OCI-LY7 (cell line): ENCODE measurements at regions not wholly inside any gene's neighbourhood (a gene's known extent, or its start where the extent isn't known, plus 50 kb on each side); places are given as distances from the start of the nearest gene placed in this dataset.

ENCODE experiments used
- CTCF ChIP-seq: fragments of 200-600 bp; sonication (generic); conservative IDR thresholded peaks from 2 replicates; pipeline ENCODE4 v1.5.1; 2014; ENCODE audit warnings: mild to moderate bottlenecking, antibody characterized with exemption, low read length, moderate library complexity, mixed read lengths
- EZH2phosphoT487 ChIP-seq: fragments of 200-600 bp; sonication (generic); IDR thresholded peaks from 2 replicates; pipeline ENCODE4 v1.6.1; 2018; ENCODE audit warnings: low read depth, borderline replicate concordance, mild to moderate bottlenecking, mixed run types, antibody characterized with exemption, low read length, moderate library complexity, mixed read lengths

DNA sequence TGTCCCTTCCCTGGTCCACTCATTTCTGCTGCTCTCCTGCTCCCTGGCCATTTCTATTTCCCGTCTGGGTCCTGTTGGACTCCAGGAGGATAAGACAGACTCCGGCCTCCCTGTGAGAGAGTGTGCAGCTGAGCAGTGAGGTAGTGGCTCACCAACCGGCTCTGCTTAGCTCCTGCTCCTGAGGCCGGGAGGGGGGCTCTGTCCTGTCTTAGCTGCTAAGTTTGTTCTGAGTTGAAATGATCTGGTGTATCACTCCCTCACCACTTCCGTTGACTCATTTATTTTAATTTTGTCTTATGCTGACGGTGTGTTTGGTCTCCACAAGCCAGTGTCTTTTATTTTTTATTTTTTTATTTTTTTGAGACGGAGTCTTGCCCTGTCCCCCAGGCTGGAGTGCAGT lies 148.5 kb upstream of the PDE10A start:
- TF ChIP-seq CTCF, result no peak
- no peak for TF ChIP-seq EZH2phosphoT487
